Left lung (tissue), 4 donors: ENCODE measurements at regions not wholly inside any gene's neighbourhood (a gene's known extent, or its start where the extent isn't known, plus 50 kb on each side); places are given as distances from the start of the nearest gene placed in this dataset.

Experiments used
- ATAC-seq: fragments of 200-7000 bp; cut with Tn5 transposase; one replicate; pipeline ENCODE4 v1.9.1; 2020; ENCODE audit warnings: moderate library complexity
- DNase-seq, 4 donors: peaks; one replicate each; pipeline ENCODE4 v3.0.0-alpha.2; 2013 to 2020
- H3K27ac ChIP-seq, 2 donors: fragments of 200-600 bp; sonication (generic) in 1 of 2; one replicate each; pipeline versions ENCODE4 v1.5.0 to v1.8.0; 2020 to 2021
- H3K27me3 ChIP-seq, 2 donors: fragments of 200-600 bp; sonication (generic) in 1 of 2; one replicate each; pipeline versions ENCODE4 v1.5.0 to v1.8.0; 2020 to 2021
- H3K36me3 ChIP-seq, 2 donors: fragments of 200-600 bp; sonication (generic) in 1 of 2; one replicate each; pipeline versions ENCODE4 v1.5.0 to v1.8.0; 2020 to 2021
- H3K4me1 ChIP-seq, 2 donors: fragments of 200-600 bp; one replicate each; pipeline ENCODE4 v1.8.0; 2021
- H3K4me3 ChIP-seq, 2 donors: fragments of 200-600 bp; sonication (generic) in 1 of 2; one replicate each; pipeline versions ENCODE4 v1.5.0 to v1.8.0; 2020 to 2021; ENCODE audit warnings: mild to moderate bottlenecking in 1 of 2
- H3K9me3 ChIP-seq, 2 donors: fragments of 200-600 bp; sonication (generic) in 1 of 2; one replicate each; pipeline versions ENCODE4 v1.5.0 to v1.8.0; 2020 to 2021
- intact Hi-C, 2 donors: fragments of 100-400 bp; cut with DNase I; formaldehyde crosslinking; loops; one replicate each; pipeline versions ENCODE4 v1.11.2 to v1.14.2; 2022
- TF ChIP-seq, protein P1 (sequence below), 2 donors: fragments of 200-600 bp; sonication (generic) in 1 of 2; IDR thresholded peaks; one replicate each; pipeline versions ENCODE4 v1.5.0 to v1.8.0; 2021; ENCODE audit warnings: antibody characterized with exemption in 2 of 2
- donor health status: DM: no; HTN: yes; CAD: no.
- donor health status: DM: no; HTN: no; CAD: no.

DNA sequence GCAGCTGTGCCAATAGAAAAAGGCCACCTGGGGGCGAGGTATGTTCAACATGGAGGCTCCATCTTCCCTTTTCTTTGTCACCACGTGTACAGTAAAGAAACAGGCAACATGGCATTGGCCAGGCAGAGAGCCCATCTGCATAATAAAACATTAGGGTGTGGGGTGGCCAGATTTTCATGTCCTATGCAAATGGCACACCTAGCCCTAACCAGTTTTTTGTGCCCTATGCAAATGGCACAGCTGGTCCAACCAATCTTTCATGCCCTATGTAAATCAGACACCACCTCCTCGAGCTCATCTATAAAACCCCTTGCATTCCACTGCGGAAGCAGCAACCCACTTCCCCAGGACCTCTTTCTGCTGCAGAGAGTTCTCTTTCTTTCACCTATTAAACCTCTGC is 149.1 kb upstream of the RGS6 start:
- Histone ChIP-seq H3K4me1 (no peaks in the 10 kb centered on the region), H3K4me3 (no peak overlapping the region), H3K9me3 (no peaks in the 10 kb centered on the region), H3K27ac (no peak overlapping the region), H3K36me3 (no peaks in the 10 kb centered on the region), H3K27me3 (no peaks in the 10 kb centered on the region)
- ATAC-seq: no peak
- DNase-seq: no peak
- intact Hi-C loops: no loop called here
- TF ChIP-seq, protein P1, sequence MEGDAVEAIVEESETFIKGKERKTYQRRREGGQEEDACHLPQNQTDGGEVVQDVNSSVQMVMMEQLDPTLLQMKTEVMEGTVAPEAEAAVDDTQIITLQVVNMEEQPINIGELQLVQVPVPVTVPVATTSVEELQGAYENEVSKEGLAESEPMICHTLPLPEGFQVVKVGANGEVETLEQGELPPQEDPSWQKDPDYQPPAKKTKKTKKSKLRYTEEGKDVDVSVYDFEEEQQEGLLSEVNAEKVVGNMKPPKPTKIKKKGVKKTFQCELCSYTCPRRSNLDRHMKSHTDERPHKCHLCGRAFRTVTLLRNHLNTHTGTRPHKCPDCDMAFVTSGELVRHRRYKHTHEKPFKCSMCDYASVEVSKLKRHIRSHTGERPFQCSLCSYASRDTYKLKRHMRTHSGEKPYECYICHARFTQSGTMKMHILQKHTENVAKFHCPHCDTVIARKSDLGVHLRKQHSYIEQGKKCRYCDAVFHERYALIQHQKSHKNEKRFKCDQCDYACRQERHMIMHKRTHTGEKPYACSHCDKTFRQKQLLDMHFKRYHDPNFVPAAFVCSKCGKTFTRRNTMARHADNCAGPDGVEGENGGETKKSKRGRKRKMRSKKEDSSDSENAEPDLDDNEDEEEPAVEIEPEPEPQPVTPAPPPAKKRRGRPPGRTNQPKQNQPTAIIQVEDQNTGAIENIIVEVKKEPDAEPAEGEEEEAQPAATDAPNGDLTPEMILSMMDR (IDR thresholded peaks at IDR 0.05): no peak

DNA sequence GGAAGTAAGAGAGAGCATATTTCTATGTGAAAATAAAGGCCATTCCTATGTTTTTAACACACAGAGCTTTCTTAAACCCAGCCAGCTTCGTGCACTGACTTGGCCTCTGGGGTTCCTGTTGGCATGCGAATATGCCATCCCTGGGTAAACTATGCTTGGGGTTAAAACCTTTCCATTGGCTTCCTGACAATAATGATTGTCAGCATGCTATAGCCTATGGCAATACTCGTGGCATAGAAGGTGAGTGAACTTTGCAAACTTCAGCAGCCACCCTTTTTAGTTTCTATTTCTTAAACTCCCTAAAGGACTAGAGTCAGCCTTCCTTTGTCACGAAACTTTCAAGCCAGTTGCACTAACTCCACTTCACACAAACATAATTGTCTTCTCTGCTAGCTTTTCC is 148.4 kb upstream of the RGS6 start:
- Histone ChIP-seq H3K9me3 (no peaks in the 10 kb centered on the region), H3K4me3 (no peak overlapping the region), H3K27ac (no peak overlapping the region), H3K27me3 (no peaks in the 10 kb centered on the region), H3K4me1 (no peaks in the 10 kb centered on the region), H3K36me3 (no peaks in the 10 kb centered on the region)
- no peak for DNase-seq
- no peak for ATAC-seq
- intact Hi-C loops: no loop called here
- TF ChIP-seq, protein P1 (IDR thresholded peaks at IDR 0.05): no peak

DNA sequence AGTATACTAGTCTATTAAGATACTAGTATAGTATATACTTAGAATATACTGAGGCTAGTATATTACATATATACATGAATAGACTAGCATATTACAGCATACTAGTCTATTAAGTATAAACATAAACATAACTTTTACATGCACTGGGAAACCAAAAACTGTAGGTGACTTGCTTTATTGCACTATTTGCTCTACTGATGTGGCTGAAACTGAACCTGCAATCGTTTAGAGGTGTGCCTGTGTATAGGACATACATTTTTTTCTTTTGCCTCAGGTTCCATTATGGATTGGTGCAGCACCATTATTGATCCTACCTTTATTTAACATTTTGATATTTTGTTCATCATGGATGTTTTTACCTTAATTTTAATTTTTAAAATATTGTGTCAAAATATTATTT is 143.2 kb upstream of the RGS6 start:
- Histone ChIP-seq H3K27me3 (no peaks in the 10 kb centered on the region), H3K4me3 (no peak overlapping the region), H3K27ac (no peak overlapping the region), H3K36me3 (no peaks in the 10 kb centered on the region), H3K9me3 (peaks cover 0 to 16% of the 10 kb centered on the region in 2 donors), H3K4me1 (no peaks in the 10 kb centered on the region)
- intact Hi-C loops: no loop called here
- TF ChIP-seq, protein P1 (IDR thresholded peaks at IDR 0.05): no peak
- ATAC-seq (no peak), DNase-seq (no peak)

DNA sequence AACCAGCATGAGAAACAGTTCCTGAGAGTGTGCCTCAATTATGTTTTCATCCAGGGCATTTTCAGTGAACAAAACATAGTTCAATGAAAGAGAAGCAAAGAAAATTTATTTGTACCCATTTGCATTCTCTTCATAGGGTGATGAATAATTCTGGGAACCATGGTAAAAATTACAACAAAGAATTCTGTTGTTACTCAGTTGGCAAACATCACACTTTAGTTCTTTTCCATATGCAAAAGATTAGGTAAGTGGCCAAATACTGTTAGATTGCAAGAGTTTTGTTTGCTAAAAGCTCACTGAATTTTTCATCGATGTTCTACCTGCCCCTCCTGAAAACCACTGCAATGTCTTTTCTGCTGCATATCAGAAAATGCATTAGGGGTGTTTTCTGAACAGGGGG is 132.4 kb upstream of the RGS6 start:
- peak overlapping the region in 1 of 2 donors; percentile 41 for H3K27ac ChIP-seq
- no peaks in the 10 kb centered on the region for H3K9me3 ChIP-seq
- H3K4me1 ChIP-seq: peaks cover 4 to 8% of the 10 kb centered on the region in 2 donors
- no peak for ATAC-seq
- H3K27me3 ChIP-seq: no peaks in the 10 kb centered on the region
- H3K4me3 ChIP-seq: no peak overlapping the region
- DNase-seq: no peak
- TF ChIP-seq, protein P1 (IDR thresholded peaks at IDR 0.05): no peak
- no peaks in the 10 kb centered on the region for H3K36me3 ChIP-seq
- intact Hi-C loops: no loop called here

DNA sequence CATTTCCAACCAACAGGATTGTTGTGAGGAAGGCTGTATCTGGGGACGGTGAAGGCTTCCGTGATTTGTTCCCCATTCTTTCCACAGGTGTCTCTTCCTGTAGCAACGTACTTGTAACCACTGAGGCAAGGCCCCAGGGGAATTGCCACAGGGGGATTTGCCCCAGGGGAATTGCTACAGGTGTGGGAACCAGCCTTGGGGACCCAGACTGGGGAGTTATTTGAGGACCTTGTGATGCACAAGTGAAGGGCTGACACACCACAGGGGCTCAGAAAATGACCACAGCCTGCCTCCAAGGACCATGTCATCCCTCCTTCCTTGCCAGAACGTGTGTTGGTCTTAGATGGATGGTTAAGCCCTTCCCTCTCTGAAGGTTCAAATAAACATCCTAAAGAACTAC is 131.4 kb upstream of the RGS6 start:
- H3K27me3 ChIP-seq: no peaks in the 10 kb centered on the region

More for the DNA sequence above, 131.4 kb upstream of the RGS6 start:
- Histone ChIP-seq H3K4me1 (peaks cover 4 to 8% of the 10 kb centered on the region in 2 donors), H3K9me3 (no peaks in the 10 kb centered on the region), H3K27ac (no peak overlapping the region), H3K4me3 (no peak overlapping the region), H3K36me3 (no peaks in the 10 kb centered on the region)
- intact Hi-C loops: no loop called here
- no peak for DNase-seq
- no peak for ATAC-seq
- TF ChIP-seq, protein P1 (IDR thresholded peaks at IDR 0.05): no peak
